D721Med (cell line): ENCODE measurements at regions not wholly inside any gene's neighbourhood (a gene's known extent, or its start where the extent isn't known, plus 50 kb on each side); places are given as distances from the start of the nearest gene placed in this dataset.

ENCODE experiments used
- DNase-seq: peaks from one replicate; pipeline ENCODE4 v3.0.0; 2011; ENCODE audit warnings: low spot score; ENCODE audit not compliant: insufficient read length
- FAIRE-seq: peaks from 2 replicates; lab custom pipeline; 2011; peaks lifted over from hg19 to GRCh38; lab: Jason Lieb, UNC
- TF ChIP-seq, protein P1 (sequence below): IDR thresholded peaks from 2 replicates; pipeline ENCODE4 v1.5.1; 2012; ENCODE audit warnings: mild to moderate bottlenecking, control low read depth; ENCODE audit not compliant: insufficient read depth; ENCODE audit errors: missing control alignments

- no peak for FAIRE-seq
- no peak for DNase-seq
- TF ChIP-seq, protein P1, sequence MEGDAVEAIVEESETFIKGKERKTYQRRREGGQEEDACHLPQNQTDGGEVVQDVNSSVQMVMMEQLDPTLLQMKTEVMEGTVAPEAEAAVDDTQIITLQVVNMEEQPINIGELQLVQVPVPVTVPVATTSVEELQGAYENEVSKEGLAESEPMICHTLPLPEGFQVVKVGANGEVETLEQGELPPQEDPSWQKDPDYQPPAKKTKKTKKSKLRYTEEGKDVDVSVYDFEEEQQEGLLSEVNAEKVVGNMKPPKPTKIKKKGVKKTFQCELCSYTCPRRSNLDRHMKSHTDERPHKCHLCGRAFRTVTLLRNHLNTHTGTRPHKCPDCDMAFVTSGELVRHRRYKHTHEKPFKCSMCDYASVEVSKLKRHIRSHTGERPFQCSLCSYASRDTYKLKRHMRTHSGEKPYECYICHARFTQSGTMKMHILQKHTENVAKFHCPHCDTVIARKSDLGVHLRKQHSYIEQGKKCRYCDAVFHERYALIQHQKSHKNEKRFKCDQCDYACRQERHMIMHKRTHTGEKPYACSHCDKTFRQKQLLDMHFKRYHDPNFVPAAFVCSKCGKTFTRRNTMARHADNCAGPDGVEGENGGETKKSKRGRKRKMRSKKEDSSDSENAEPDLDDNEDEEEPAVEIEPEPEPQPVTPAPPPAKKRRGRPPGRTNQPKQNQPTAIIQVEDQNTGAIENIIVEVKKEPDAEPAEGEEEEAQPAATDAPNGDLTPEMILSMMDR, result no peak
Measured at GRCh38 chr5:118529361-118530144, 458.8 kb downstream of the DTWD2 start.

DNA sequence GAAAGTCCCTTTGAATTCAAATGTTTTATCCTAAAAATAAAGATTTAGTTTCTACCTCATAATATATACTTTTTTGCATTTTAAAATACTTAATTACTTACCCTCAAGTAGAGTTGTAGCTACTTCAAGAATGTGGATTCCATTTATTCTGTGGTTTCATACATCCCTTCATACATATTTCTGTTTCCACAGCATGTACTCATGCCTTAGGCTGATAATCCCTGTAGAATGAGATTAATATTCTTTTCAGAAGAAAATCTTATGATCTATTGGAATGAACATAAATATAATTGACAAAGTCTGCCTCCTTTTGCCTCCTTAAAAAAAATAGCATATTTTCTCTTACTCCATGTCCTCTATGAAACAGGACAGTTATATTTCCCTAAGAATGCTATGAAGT lies 465.7 kb downstream of the DTWD2 start:
- FAIRE-seq, result no peak
- TF ChIP-seq, protein P1, result no peak

GRCh38 chr5:118520771-118521415 lies 467.5 kb downstream of the DTWD2 start:
- TF ChIP-seq, protein P1, result no peak
- FAIRE-seq, result no peak

More for the DNA sequence above, 465.7 kb downstream of the DTWD2 start:
- no peak for DNase-seq

GRCh38 chr5:118519466-118519865 lies 468.9 kb downstream of the DTWD2 start:
- TF ChIP-seq, protein P1, result no peak
- DNase-seq (no peak), FAIRE-seq (no peak)

More at GRCh38 chr5:118520771-118521415, 467.5 kb downstream of the DTWD2 start:
- no peak for DNase-seq

DNA sequence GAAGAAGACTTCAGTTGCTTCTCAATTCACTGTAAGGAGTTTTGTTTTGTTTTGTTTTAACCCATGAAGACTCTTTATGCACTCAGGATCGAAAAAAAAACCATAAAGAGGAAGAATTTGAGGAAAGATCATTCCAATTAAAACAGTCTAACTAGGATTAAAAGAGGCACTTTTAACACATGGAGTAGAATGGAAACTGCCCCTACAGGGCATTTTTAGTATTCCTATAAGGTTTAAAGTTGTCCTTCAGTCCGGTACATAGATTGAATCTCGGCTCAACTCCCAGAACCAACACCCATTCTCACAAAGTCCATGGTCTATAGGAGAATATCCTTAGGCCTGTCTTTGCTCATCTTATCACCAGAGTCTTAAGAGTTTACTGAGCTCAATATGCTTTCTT lies 469.6 kb downstream of the DTWD2 start:
- DNase-seq (no peak), FAIRE-seq (no peak)
- TF ChIP-seq, protein P1, result no peak

DNA sequence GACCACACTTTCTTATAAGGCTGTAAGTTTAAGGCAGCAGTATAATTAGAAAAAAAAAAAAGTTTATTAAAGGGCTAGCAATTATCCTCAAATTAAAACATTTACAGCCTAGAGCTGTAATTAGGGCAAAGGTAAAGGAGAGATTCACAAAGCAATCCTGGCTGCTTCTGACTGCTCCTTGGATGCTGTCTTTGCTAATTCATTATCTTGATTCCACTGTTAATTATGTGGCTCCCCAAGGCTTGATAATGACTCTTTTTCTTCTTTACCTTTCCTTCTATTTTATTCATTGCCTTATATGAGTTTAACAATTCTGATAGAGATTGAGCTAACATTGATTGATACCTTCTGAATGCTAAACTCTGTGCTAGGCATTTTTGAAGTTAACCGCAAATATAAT lies 476.5 kb downstream of the DTWD2 start:
- DNase-seq, result no peak
- TF ChIP-seq, protein P1, result no peak
- no peak for FAIRE-seq
